A549 (cell line): ENCODE measurements at regions not wholly inside any gene's neighbourhood (a gene's known extent, or its start where the extent isn't known, plus 50 kb on each side); places are given as distances from the start of the nearest gene placed in this dataset.

ENCODE experiments used
- ATAC-seq, 2 experiments: fragments of 200-7000 bp in 1 of 2; fragments of >200 bp in 1 of 2; cut with Nextera tagmentation in 1 of 2; cut with Tn5 transposase in 1 of 2; 3 replicates each; pipeline versions ENCODE4 v1.8.0 to v1.9.1; 2018 to 2020; ENCODE audit warnings: mild to moderate bottlenecking in 1 of 2, moderate library complexity in 1 of 2
- CTCF ChIA-PET: fragments of 300-600 bp; sonication (Branson Sonifier 250); formaldehyde crosslinking; extraction: SDS; loops from one replicate; lab custom pipeline; 2021; ENCODE audit warnings: antibody characterized with exemption, inconsistent platforms; lab: Yijun Ruan, JAX
- POLR2A ChIA-PET: fragments of 350-600 bp; formaldehyde crosslinking; extraction: SDS; loops from one replicate; lab custom pipeline; 2021; ENCODE audit warnings: antibody characterized with exemption, inconsistent platforms; lab: Yijun Ruan, JAX
- DNase-seq, 2 experiments: peaks; one replicate each; pipeline versions ENCODE4 v3.0.0 to v3.0.0-alpha.2; 2011 to 2016; ENCODE audit warnings: low read depth in 1 of 2, low spot score in 1 of 2
- FAIRE-seq: peaks from 2 replicates; lab custom pipeline; 2011; peaks lifted over from hg19 to GRCh38; lab: Jason Lieb, UNC
- H3K27ac ChIP-seq, 2 experiments: fragments of >200 bp; sonication (Bioruptor Twin); formaldehyde crosslinking; 3 replicates each; pipeline ENCODE4 v1.5.1; 2016 to 2017
- H3K4me1 ChIP-seq: fragments of >200 bp; sonication (Bioruptor Twin); formaldehyde crosslinking; 3 replicates; pipeline ENCODE4 v1.6.1; 2016
- H3K4me2 ChIP-seq: fragments of >200 bp; sonication (Bioruptor Twin); formaldehyde crosslinking; 3 replicates; pipeline ENCODE4 v1.6.1; 2016
- H3K4me3 ChIP-seq: fragments of >200 bp; sonication (Bioruptor Twin); formaldehyde crosslinking; 3 replicates; pipeline ENCODE4 v1.5.1; 2016
- H3K9me3 ChIP-seq: fragments of >200 bp; sonication (Bioruptor Twin); formaldehyde crosslinking; 3 replicates; pipeline ENCODE4 v1.6.1; 2016
- BCL3 ChIP-seq: fragments of >200 bp; sonication (Bioruptor Twin); formaldehyde crosslinking; IDR thresholded peaks from 3 replicates; pipeline ENCODE4 v1.6.1; 2016
- CBX2 ChIP-seq: fragments of 200-600 bp; sonication (generic); IDR thresholded peaks from 2 replicates; pipeline ENCODE4 v1.6.1; 2016; ENCODE audit warnings: low read depth, mild to moderate bottlenecking, borderline replicate concordance
- CBX8 ChIP-seq: fragments of 200-600 bp; sonication (generic); IDR thresholded peaks from 2 replicates; pipeline ENCODE4 v1.6.1; 2016
- CHD2 ChIP-seq: fragments of 150-350 bp; IDR thresholded peaks from 2 replicates; pipeline ENCODE4 v1.6.1; 2014; ENCODE audit warnings: low read length; ENCODE audit not compliant: partially characterized antibody
- CHD4 ChIP-seq: fragments of 200-600 bp; sonication (generic); IDR thresholded peaks from 2 replicates; pipeline ENCODE4 v1.6.1; 2016; ENCODE audit warnings: antibody characterized with exemption, mild to moderate bottlenecking, borderline replicate concordance
- CTCF ChIP-seq: fragments of >200 bp; sonication (Bioruptor Twin); formaldehyde crosslinking; IDR thresholded peaks from 3 replicates; pipeline ENCODE4 v1.5.1; 2016
- EHF ChIP-seq: fragments of 250-450 bp; sonication (Bioruptor Pico); IDR thresholded peaks from 2 replicates; pipeline ENCODE4 v1.5.0; 2020; ENCODE audit warnings: mild to moderate bottlenecking
- EP300 ChIP-seq, 2 experiments: fragments of >200 bp; sonication (Bioruptor Twin); formaldehyde crosslinking; IDR thresholded peaks; 2 replicates in 1 of 2; 3 replicates in 1 of 2; pipeline ENCODE4 v1.6.1; 2016 to 2017
- ESRRA ChIP-seq: fragments of 150-350 bp; IDR thresholded peaks from 2 replicates; pipeline ENCODE4 v1.6.1; 2014; ENCODE audit warnings: mild to moderate bottlenecking, low read length, borderline replicate concordance
- FOSB ChIP-seq: fragments of 250-450 bp; sonication (Bioruptor Pico); IDR thresholded peaks from 2 replicates; pipeline ENCODE4 v1.5.0; 2020; ENCODE audit warnings: mild to moderate bottlenecking, moderate library complexity
- FOSL2 ChIP-seq, 2 experiments: fragments of 450-650 bp in 1 of 2; fragments of >200 bp in 1 of 2; sonication (Bioruptor Twin) in 1 of 2; formaldehyde crosslinking; IDR thresholded peaks; 2 replicates each; pipeline versions ENCODE4 v1.5.0 to v1.6.1; 2016 to 2020; ENCODE audit warnings: mild to moderate bottlenecking in 1 of 2, moderate library complexity in 1 of 2
- HDAC2 ChIP-seq: fragments of 200-600 bp; sonication (generic); IDR thresholded peaks from 2 replicates; pipeline ENCODE4 v1.6.1; 2016
- HEYL ChIP-seq: fragments of 250-450 bp; sonication (Bioruptor Pico); IDR thresholded peaks from 2 replicates; pipeline ENCODE4 v1.8.0; 2021; ENCODE audit warnings: mild to moderate bottlenecking, moderate library complexity
- HMGXB4 ChIP-seq: fragments of 250-450 bp; sonication (Bioruptor Pico); IDR thresholded peaks from 2 replicates; pipeline ENCODE4 v1.5.0; 2021; ENCODE audit warnings: mild to moderate bottlenecking, moderate library complexity, borderline replicate concordance
- HOXA7 ChIP-seq: fragments of 250-450 bp; sonication (Bioruptor Pico); IDR thresholded peaks from 2 replicates; pipeline ENCODE4 v1.5.0; 2020; ENCODE audit warnings: mild to moderate bottlenecking, moderate library complexity
- JUN ChIP-seq, 2 experiments: fragments of >200 bp; sonication (Bioruptor Twin); formaldehyde crosslinking; IDR thresholded peaks; 2 replicates in 1 of 2; 3 replicates in 1 of 2; pipeline ENCODE4 v1.6.1; 2016 to 2017
- MAFK ChIP-seq: fragments of 450-650 bp; IDR thresholded peaks from 2 replicates; pipeline ENCODE4 v1.6.1; 2014; ENCODE audit not compliant: partially characterized antibody
- MAX ChIP-seq: IDR thresholded peaks from 2 replicates; pipeline ENCODE4 v1.6.1; 2012
- MAZ ChIP-seq: fragments of 150-350 bp; IDR thresholded peaks from 2 replicates; pipeline ENCODE4 v1.6.1; 2014; ENCODE audit warnings: antibody characterized with exemption, low read depth, low read length, borderline replicate concordance
- MYC ChIP-seq: IDR thresholded peaks from 2 replicates; pipeline ENCODE4 v1.6.1; 2012; ENCODE audit warnings: mild to moderate bottlenecking, inconsistent platforms, low read length, improper control_type of control experiment, borderline replicate concordance
- NFE2L2 ChIP-seq: fragments of 150-350 bp; conservative IDR thresholded peaks from 2 replicates; pipeline ENCODE4 v1.6.1; 2014; ENCODE audit warnings: low read length
- NPAS2 ChIP-seq: fragments of 250-450 bp; sonication (Bioruptor Pico); IDR thresholded peaks from 2 replicates; pipeline ENCODE4 v1.8.0; 2022; ENCODE audit warnings: mild to moderate bottlenecking, moderate library complexity, borderline replicate concordance
- POLR2A ChIP-seq: IDR thresholded peaks from 2 replicates; pipeline ENCODE4 v1.6.1; 2012; ENCODE audit warnings: mild to moderate bottlenecking, low read length
- RARB ChIP-seq: fragments of 250-450 bp; sonication (Bioruptor Pico); IDR thresholded peaks from 2 replicates; pipeline ENCODE4 v1.8.0; 2021; ENCODE audit warnings: mild to moderate bottlenecking, moderate library complexity
- RNF2 ChIP-seq: fragments of 200-600 bp; sonication (generic); IDR thresholded peaks from 2 replicates; pipeline ENCODE4 v1.6.1; 2016; ENCODE audit warnings: low read depth, mild to moderate bottlenecking, antibody characterized with exemption, moderate library complexity, borderline replicate concordance
- SMC3 ChIP-seq: fragments of >200 bp; sonication (Bioruptor Twin); formaldehyde crosslinking; IDR thresholded peaks from 3 replicates; pipeline ENCODE4 v1.6.1; 2018; ENCODE audit warnings: inconsistent platforms
- SREBF2 ChIP-seq: fragments of 450-650 bp; IDR thresholded peaks from 2 replicates; pipeline ENCODE4 v1.6.1; 2014; ENCODE audit warnings: mild to moderate bottlenecking, moderate library complexity
- TP53 ChIP-seq: fragments of 250-450 bp; sonication (Bioruptor Pico); IDR thresholded peaks from 2 replicates; pipeline ENCODE4 v1.5.0; 2021; ENCODE audit warnings: mild to moderate bottlenecking, moderate library complexity
- WGBS: methylation state at CpG from one replicate; pipeline ENCODE4 v1.1.6; 2017; ENCODE audit errors: missing lambda C conversion rate; 5-methylcytosine and 5-hydroxymethylcytosine counted together

GRCh38 chr1:60458111-60458510, 384.5 kb upstream of the C1orf87 start:
- FAIRE-seq (no peak), ATAC-seq (no peak), DNase-seq (no peak)
- CTCF ChIA-PET, result no interaction called here
- Histone ChIP-seq H3K4me2 (no peak overlapping the region), H3K27ac (no peak overlapping the region), H3K9me3 (no peaks in the 10 kb centered on the region), H3K4me3 (no peak overlapping the region), H3K4me1 (no peaks in the 10 kb centered on the region)
- TF ChIP-seq CTCF (no peak), FOSB (CRISPR knock-in tag) (no peak), NPAS2 (CRISPR knock-in tag) (no peak), MAFK (no peak), MAX (no peak), EP300 (IDR thresholded peaks at IDR 0.05) (no peak), CBX8 (no peak), CHD4 (no peak), HDAC2 (no peak)
- POLR2A ChIA-PET, result no interaction called here
- WGBS, result 3% methylated on average over 1 of the region's 1 CpG

- FAIRE-seq, result no peak
- H3K27ac ChIP-seq, result no peak overlapping the region
- no peak for ATAC-seq
- no peaks in the 10 kb centered on the region for H3K4me1 ChIP-seq
- POLR2A ChIA-PET, result no interaction called here
- TF ChIP-seq POLR2A, result no peak
- TF ChIP-seq JUN (IDR thresholded peaks at IDR 0.05), result no peak
- no peak for TF ChIP-seq BCL3
- no peak for TF ChIP-seq RNF2
- TF ChIP-seq HOXA7 (CRISPR knock-in tag), result no peak
- no peak for TF ChIP-seq MAZ
- no peak for TF ChIP-seq MAX
- no peak for TF ChIP-seq HEYL (CRISPR knock-in tag)
- no peak for TF ChIP-seq TP53
- TF ChIP-seq MYC, result no peak
- TF ChIP-seq RARB (CRISPR knock-in tag), result no peak
- no peak for TF ChIP-seq FOSB (CRISPR knock-in tag)
- no peak for TF ChIP-seq EHF
- no peak for TF ChIP-seq ESRRA
- no peak for TF ChIP-seq CBX8
- TF ChIP-seq NFE2L2, result no peak
- TF ChIP-seq SREBF2, result no peak
- no peak for TF ChIP-seq FOSL2 (IDR thresholded peaks at IDR 0.05)
- no peak for TF ChIP-seq FOSL2 (CRISPR knock-in tag; IDR thresholded peaks at IDR 0.05)
- H3K9me3 ChIP-seq, result no peaks in the 10 kb centered on the region
- CTCF ChIA-PET, result no interaction called here
- H3K4me2 ChIP-seq, result no peak overlapping the region
- no peak for DNase-seq
- 5% methylated on average over 1 of the region's 1 CpG for WGBS
- H3K4me3 ChIP-seq, result no peak overlapping the region
Measured at GRCh38 chr1:60449876-60450275, 376.3 kb upstream of the C1orf87 start.

- Histone ChIP-seq H3K4me2 (no peak overlapping the region), H3K4me1 (no peaks in the 10 kb centered on the region), H3K9me3 (no peaks in the 10 kb centered on the region), H3K4me3 (no peak overlapping the region)
- ChIA-PET POLR2A (no interaction called here), CTCF (interaction anchor here (1.0 kb wide), 1 partner anchor 11 kb away, joined by 3 read pairs; no protein-coding TSS in a partner anchor)
- no peak for ATAC-seq
- TF ChIP-seq CHD2, result no peak
- TF ChIP-seq HMGXB4 (CRISPR knock-in tag), result no peak
- no peak for TF ChIP-seq CBX2
- TF ChIP-seq SMC3, result no peak
- TF ChIP-seq, all 56 proteins: peak for 0
- H3K27ac ChIP-seq, result no peak overlapping the region
- FAIRE-seq (no peak), DNase-seq (no peak)
- WGBS, result 4% methylated on average over 1 of the region's 1 CpG
Measured at GRCh38 chr1:60448850-60449249, 375.3 kb upstream of the C1orf87 start.
